Testis (tissue), 2 donors: ENCODE measurements at regions not wholly inside any gene's neighbourhood (a gene's known extent, or its start where the extent isn't known, plus 50 kb on each side); places are given as distances from the start of the nearest gene placed in this dataset.

Experiments used
- CTCF ChIP-seq, 3 experiments: fragments of 450-650 bp in 2 of 3; fragments of 200-600 bp in 1 of 3; sonication (generic) in 1 of 3; IDR thresholded peaks; one replicate each; pipeline ENCODE4 v1.5.1; 2016 to 2019; ENCODE audit warnings: antibody characterized with exemption in 3 of 3, mild to moderate bottlenecking in 2 of 3, moderate library complexity in 1 of 3
- POLR2A ChIP-seq: fragments of 450-650 bp; IDR thresholded peaks from one replicate; pipeline ENCODE4 v1.6.1; 2017; ENCODE audit warnings: antibody characterized with exemption, mild to moderate bottlenecking, moderate library complexity

GRCh38 chr2:144140891-144141290 is 379.0 kb downstream of the ZEB2 start:
- TF ChIP-seq POLR2A (no peak), CTCF (IDR thresholded peaks at IDR 0.05) (no peak)
